GM13976 (cell line): ENCODE measurements at regions not wholly inside any gene's neighbourhood (a gene's known extent, or its start where the extent isn't known, plus 50 kb on each side); places are given as distances from the start of the nearest gene placed in this dataset.

Experiments used
- DNase-seq: peaks from one replicate; pipeline ENCODE4 v3.0.0; 2012; ENCODE audit warnings: low spot score
- CTCF ChIP-seq: IDR thresholded peaks from 2 replicates; pipeline ENCODE4 v1.5.1; 2012; ENCODE audit warnings: borderline replicate concordance, mild to moderate bottlenecking; ENCODE audit not compliant: insufficient read depth; ENCODE audit errors: extremely low read depth, missing control alignments, control extremely low read depth
- in situ Hi-C: fragments of 300-500 bp; cut with MboI; formaldehyde crosslinking; loops from one replicate; pipeline ENCODE4 v1.12.0; 2022; ENCODE audit warnings: low sequenced_read_pairs, mixed read lengths, inconsistent platforms; ENCODE audit not compliant: unreplicated experiment

- in situ Hi-C loops = no loop called here
- no peak for DNase-seq
- no peak for TF ChIP-seq CTCF
Observed at GRCh38 chr3:187970106-187970505, 183.9 kb upstream of the LPP start.

GRCh38 chr3:187971629-187972028 is 182.3 kb upstream of the LPP start:
- in situ Hi-C loops = no loop called here
- no peak for DNase-seq
- no peak for TF ChIP-seq CTCF

GRCh38 chr3:187972454-187972853 is 181.5 kb upstream of the LPP start:
- in situ Hi-C loops = no loop called here
- DNase-seq = no peak
- no peak for TF ChIP-seq CTCF

- TF ChIP-seq CTCF = no peak
- no peak for DNase-seq
- in situ Hi-C loops = no loop called here
Observed at GRCh38 chr3:187973977-187974870, 179.7 kb upstream of the LPP start.

GRCh38 chr3:187974871-187975271 is 179.1 kb upstream of the LPP start:
- DNase-seq = no peak
- in situ Hi-C loops = no loop called here

More at GRCh38 chr3:187974871-187975271, 179.1 kb upstream of the LPP start:
- no peak for TF ChIP-seq CTCF
